SW 1271 (cell line): ENCODE measurements at regions not wholly inside any gene's neighbourhood (a gene's known extent, or its start where the extent isn't known, plus 50 kb on each side); places are given as distances from the start of the nearest gene placed in this dataset.
"Not testable (repeated sequence)": the region's sequence is repeated elsewhere in the genome, so short reads cannot be mapped to it uniquely, and the experiment has no call there.

Source experiments
- DNase-seq, 2 experiments: peaks; one replicate each; lab custom pipeline; 2025; lab: John Stamatoyannopoulos, UW

- no peak for DNase-seq
These were observed 547.0 kb downstream of the NSUN3 start for GRCh38 chr3:94609908-94610307.

DNA sequence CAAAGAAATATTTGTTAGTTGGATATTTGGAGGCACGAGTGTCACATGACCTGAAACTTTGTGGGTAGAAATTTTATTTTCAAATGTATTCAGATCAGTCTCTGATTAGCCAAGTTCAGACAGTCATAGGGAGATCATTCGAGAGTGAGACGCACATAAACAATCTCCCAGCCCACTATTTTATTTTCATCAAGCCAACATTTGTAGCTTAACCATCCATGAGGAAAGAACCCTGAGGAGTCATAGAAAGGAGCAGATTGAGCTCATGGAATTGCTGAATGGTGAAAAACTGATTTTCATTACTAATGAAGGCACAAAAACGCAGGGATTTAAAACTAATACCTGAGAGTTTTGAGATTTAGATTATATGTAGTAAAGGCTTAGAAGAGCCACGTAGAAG lies 548.7 kb downstream of the NSUN3 start:
- no peak for DNase-seq

- DNase-seq = no peak
These were observed 549.8 kb downstream of the NSUN3 start for GRCh38 chr3:94612631-94613030.

GRCh38 chr3:94614192-94614591 lies 551.3 kb downstream of the NSUN3 start:
- no peak for DNase-seq

- DNase-seq = no peak
These were observed 552.6 kb downstream of the NSUN3 start for GRCh38 chr3:94615275-94616065.

- no peak for DNase-seq
These were observed 554.0 kb downstream of the NSUN3 start for GRCh38 chr3:94616833-94617232.

DNA sequence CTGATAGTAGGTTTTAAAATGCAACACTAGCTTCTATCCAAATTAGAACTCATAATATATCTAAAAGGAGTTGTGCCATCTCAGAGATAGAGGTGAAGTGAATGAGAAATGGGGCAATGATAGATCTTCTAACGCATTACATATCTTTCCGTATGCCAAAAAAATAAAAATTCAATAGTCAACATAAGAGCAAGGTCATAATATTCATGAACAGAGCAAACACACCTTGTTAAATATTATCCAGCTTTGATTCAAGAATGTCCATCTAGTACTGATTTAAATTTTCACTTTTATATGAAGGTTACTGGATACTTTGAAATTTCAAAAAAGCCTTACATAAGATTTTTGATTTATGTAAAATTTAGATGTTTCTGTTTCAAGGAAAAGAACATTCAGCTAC lies 554.5 kb downstream of the NSUN3 start:
- DNase-seq = no peak

DNA sequence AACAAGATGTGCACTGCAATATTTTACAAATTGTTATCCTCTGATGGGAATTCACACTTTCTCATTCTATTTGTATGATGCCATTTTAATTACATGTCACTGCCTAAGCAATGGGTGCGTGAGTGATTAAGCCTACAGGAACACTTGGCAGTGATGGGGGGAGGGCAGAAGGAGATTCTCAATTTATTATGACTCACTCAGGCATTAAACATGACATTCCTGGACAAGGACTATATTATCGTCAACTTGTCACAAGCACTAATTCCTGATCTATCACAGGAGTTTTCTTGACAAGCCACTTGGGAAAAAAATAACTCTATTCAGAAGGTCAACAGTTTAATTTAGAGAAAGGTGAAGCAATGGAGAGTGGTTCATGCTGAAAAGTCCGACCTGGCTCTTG lies 556.8 kb downstream of the NSUN3 start:
- no peak for DNase-seq

DNA sequence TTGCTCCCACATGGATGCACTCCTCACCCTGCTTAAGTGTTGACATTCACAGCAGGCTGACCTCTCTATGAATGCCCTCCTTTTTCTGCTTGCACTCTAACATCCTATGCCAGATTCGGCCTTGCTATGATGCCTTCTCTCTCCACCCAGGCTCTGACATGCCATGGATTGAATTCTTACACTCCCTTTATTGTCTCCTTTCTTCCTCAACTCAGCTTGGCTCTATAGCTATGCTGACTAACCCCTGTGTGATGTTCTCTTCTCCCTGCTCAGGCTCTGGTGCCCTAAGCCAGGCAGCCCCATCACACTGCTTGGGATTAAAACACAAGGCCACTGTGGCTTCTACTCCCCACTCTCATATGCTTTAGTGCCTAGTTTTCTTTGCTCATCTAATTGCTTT lies 563.7 kb downstream of the NSUN3 start:
- DNase-seq = no peak

- no peak for DNase-seq
These were observed 564.8 kb downstream of the NSUN3 start for GRCh38 chr3:94627689-94628088.

GRCh38 chr3:94643400-94643799 lies 580.5 kb downstream of the NSUN3 start:
- no peak for DNase-seq

GRCh38 chr3:94645790-94646189 lies 582.9 kb downstream of the NSUN3 start:
- DNase-seq = no peak

GRCh38 chr3:94647131-94647530 lies 584.3 kb downstream of the NSUN3 start:
- DNase-seq = no peak

DNA sequence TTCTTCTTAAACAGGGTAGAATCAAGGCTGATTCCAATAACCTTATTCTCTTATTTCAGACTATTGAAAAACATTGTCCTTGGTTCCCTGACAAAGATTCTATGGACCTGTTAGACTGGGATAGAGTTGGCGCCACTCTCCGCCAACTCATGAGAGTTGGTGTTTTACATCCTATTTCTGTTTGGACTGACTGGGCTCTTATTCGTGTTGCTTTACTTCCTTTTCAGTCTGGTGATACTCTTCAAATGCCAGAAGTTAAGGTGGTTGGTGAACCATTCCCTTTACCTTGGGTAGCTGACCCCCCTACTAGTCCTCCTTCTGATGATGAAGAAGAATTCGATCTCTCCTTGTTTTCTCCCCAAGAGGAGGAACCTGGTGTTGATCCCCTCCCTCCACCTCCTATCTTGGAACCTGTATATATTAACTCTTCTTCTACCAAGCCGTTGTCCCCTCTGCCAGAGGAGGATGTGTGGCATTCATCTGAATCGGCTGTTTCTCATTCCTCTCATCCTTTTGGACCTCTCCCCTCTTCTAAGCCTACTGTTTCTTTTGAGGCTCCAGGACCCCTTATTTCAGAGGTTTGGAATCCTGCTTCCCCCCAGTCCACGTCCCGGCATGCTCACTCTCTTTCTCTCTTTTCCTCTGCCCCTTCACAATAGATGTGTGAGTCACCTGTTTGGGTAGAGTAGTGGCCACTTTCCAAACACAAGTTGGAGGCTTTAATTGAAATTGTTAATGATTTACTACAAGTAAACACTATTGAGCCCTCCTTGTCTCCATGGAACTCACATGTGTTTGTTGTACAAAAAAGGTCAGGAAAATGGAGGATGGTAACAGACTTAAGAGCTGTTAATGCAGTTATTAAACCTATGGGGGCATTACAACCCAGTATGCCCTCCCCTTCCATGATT lies 585.7 kb downstream of the NSUN3 start:
- DNase-seq = not testable (repeated sequence)

DNA sequence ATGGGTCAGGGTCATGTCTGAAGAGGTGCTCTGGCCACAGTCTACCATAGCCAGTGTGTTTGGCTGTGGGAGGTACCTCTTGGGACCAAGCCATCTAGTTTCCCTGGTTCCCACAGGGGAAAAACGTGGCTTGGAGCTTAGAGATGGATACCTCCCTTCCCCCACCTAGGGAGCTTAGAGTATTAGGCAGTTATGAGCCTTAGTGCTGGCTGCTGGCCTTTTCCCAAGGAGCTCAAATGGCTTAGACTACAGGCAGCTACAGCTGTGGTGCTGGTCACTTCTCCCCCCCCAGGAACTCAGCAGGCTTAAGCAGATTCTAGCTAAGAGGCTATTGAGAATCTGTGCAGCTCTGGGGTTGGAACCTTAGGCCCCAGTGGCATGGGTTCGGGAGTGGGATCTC lies 591.2 kb downstream of the NSUN3 start:
- DNase-seq = no peak

GRCh38 chr3:94665922-94666321 lies 603.1 kb downstream of the NSUN3 start:
- no peak for DNase-seq

- DNase-seq = no peak
These were observed 608.2 kb downstream of the NSUN3 start for GRCh38 chr3:94671078-94671477.

GRCh38 chr3:94673876-94674275 lies 611.0 kb downstream of the NSUN3 start:
- DNase-seq = no peak

GRCh38 chr3:94686208-94686607 lies 623.3 kb downstream of the NSUN3 start:
- DNase-seq = no peak

- DNase-seq = no peak
These were observed 631.3 kb downstream of the NSUN3 start for GRCh38 chr3:94693997-94694640.

DNA sequence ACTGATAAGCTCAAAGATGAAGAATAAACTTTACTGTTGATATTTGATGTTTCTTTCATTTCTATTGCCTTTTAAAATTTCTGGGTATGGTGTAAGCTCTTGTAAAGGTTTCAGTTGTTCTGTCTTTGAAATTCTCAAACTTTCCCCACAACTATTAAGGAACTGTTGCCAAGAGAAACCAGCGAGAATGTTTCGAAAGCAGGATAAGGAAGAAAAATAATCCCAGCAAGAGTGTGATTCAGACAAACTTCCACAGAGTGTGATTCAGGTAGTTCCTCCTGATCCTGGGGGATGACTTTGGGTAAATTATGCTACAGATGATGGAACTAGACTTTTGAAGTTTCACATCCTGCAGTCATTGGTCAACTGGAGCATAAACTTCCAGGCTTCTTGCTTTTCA lies 632.0 kb downstream of the NSUN3 start:
- DNase-seq = no peak

- no peak for DNase-seq
These were observed 641.6 kb downstream of the NSUN3 start for GRCh38 chr3:94704467-94704866.
